ENCODE measurements at regions not wholly inside any gene's neighbourhood (a gene's known extent, or its start where the extent isn't known, plus 50 kb on each side); places are given as distances from the start of the nearest gene placed in this dataset.

DNA sequence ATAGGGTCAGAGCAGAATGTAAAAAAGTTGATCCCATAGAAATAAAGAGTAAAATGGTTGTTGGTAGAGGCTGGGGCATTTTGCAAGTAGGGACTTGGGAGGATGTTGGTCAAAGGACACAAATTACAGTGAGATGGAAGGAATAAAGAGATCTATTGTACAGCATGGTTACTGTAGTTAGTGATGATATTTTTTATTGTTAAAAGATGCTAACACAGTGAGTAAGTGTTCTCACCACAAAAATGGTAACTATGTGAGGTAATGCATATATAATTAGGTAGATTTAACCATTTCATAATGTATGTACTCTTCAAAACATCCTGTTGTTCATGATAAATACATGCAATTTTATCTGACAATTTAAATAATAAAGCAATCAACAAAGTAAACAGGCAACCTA lies 280.7 kb upstream of the MAGI2 start:
- no peaks in the 10 kb centered on the region for H3K27me3 ChIP-seq (ENCODE audit: control insufficient read depth, low read length)
- no peak overlapping the region for H3K4me2 ChIP-seq (ENCODE audit: low read length)
- H3K9me2 ChIP-seq (replicated peaks; ENCODE audit: control insufficient read depth, low read length) = no peaks in the 10 kb centered on the region
- H3K4me1 ChIP-seq (ENCODE audit: control insufficient read depth, low read length) = no peaks in the 10 kb centered on the region
- H3F3A ChIP-seq (ENCODE audit: control insufficient read depth, insufficient read depth) = no peaks in the 10 kb centered on the region
- H3K79me2 ChIP-seq (ENCODE audit: control insufficient read depth, low read length) = no peaks in the 10 kb centered on the region
- no peaks in the 10 kb centered on the region for H4K20me1 ChIP-seq (ENCODE audit: control insufficient read depth, insufficient read depth, low read depth, low read length)
- peaks cover 9% of the 10 kb centered on the region; the same call in 1 of the 2 replicates for H3K9me3 ChIP-seq (ENCODE audit: control insufficient read depth, insufficient read depth, low read length)
- no peak overlapping the region for H3K4me3 ChIP-seq (ENCODE audit: low read length)
- no peak overlapping the region for H3K27ac ChIP-seq (ENCODE audit: low read depth, low read length)
- H3K36me3 ChIP-seq (ENCODE audit: control insufficient read depth, low read length) = no peaks in the 10 kb centered on the region
- TF ChIP-seq, protein P1, sequence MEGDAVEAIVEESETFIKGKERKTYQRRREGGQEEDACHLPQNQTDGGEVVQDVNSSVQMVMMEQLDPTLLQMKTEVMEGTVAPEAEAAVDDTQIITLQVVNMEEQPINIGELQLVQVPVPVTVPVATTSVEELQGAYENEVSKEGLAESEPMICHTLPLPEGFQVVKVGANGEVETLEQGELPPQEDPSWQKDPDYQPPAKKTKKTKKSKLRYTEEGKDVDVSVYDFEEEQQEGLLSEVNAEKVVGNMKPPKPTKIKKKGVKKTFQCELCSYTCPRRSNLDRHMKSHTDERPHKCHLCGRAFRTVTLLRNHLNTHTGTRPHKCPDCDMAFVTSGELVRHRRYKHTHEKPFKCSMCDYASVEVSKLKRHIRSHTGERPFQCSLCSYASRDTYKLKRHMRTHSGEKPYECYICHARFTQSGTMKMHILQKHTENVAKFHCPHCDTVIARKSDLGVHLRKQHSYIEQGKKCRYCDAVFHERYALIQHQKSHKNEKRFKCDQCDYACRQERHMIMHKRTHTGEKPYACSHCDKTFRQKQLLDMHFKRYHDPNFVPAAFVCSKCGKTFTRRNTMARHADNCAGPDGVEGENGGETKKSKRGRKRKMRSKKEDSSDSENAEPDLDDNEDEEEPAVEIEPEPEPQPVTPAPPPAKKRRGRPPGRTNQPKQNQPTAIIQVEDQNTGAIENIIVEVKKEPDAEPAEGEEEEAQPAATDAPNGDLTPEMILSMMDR (IDR thresholded peaks at IDR 0.05; ENCODE audit: low read depth, low read length, poor library complexity, severe bottlenecking) = no peak
- TF ChIP-seq EZH2phosphoT487 (IDR thresholded peaks at IDR 0.05; ENCODE audit: borderline replicate concordance, low read length) = no peak

DNA sequence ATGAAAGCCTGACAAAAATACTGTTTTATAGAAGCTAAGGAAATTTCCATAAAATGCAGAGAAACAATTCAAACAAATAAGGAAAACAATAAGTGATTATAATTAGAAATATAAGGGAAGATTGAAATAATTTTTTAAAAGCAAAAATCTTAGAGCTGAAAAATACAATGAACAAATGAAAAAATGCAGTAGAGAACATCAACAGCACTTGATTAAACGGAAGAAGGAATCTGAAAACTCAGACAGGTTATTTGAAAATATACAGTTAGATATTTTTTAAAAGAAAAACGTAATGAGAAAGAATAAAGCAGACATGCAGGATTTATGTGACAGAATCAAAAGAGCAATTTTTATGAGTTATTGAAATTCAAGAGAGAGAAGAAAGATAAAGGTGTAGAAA lies 279.1 kb upstream of the MAGI2 start:
- Histone ChIP-seq H3K4me1 (ENCODE audit: control insufficient read depth, low read length) (no peaks in the 10 kb centered on the region), H3K9me2 (replicated peaks; ENCODE audit: control insufficient read depth, low read length) (no peaks in the 10 kb centered on the region), H3F3A (ENCODE audit: control insufficient read depth, insufficient read depth) (no peaks in the 10 kb centered on the region), H3K36me3 (ENCODE audit: control insufficient read depth, low read length) (no peaks in the 10 kb centered on the region), H3K27ac (ENCODE audit: low read depth, low read length) (no peak overlapping the region), H3K27me3 (ENCODE audit: control insufficient read depth, low read length) (no peaks in the 10 kb centered on the region), H3K9me3 (ENCODE audit: control insufficient read depth, insufficient read depth, low read length) (peaks cover 9% of the 10 kb centered on the region; the same call in 1 of the 2 replicates), H3K4me2 (ENCODE audit: low read length) (no peak overlapping the region), H4K20me1 (ENCODE audit: control insufficient read depth, insufficient read depth, low read depth, low read length) (no peaks in the 10 kb centered on the region), H3K79me2 (ENCODE audit: control insufficient read depth, low read length) (no peaks in the 10 kb centered on the region), H3K4me3 (ENCODE audit: low read length) (no peak overlapping the region)
- TF ChIP-seq EZH2phosphoT487 (IDR thresholded peaks at IDR 0.05; ENCODE audit: borderline replicate concordance, low read length) = no peak
- TF ChIP-seq, protein P1 (IDR thresholded peaks at IDR 0.05; ENCODE audit: low read depth, low read length, poor library complexity, severe bottlenecking) = no peak

DNA sequence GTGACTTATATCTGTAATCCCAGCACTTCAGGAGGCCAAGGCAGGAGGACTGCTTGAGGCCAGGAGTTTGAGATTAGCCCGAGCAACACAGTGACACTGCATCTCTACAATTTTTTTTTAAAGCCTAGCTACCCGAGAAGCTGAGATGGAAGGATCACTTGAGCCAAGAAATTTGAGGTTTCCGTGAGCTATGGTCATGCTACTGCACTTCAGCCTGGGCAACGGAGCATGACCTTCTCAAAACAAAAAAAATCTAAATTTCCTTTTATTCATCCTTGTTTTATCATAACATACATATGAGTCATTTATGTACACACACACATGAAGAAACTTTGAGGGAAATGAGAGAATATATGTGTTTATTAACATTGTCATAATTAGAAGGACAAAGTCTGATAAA lies 277.5 kb upstream of the MAGI2 start:
- H3K9me2 ChIP-seq (replicated peaks; ENCODE audit: control insufficient read depth, low read length) = no peaks in the 10 kb centered on the region
- H3K4me2 ChIP-seq (ENCODE audit: low read length) = no peak overlapping the region
- no peaks in the 10 kb centered on the region for H3K36me3 ChIP-seq (ENCODE audit: control insufficient read depth, low read length)
- H3K27me3 ChIP-seq (ENCODE audit: control insufficient read depth, low read length) = no peaks in the 10 kb centered on the region
- no peak overlapping the region for H3K4me3 ChIP-seq (ENCODE audit: low read length)
- no peaks in the 10 kb centered on the region for H3F3A ChIP-seq (ENCODE audit: control insufficient read depth, insufficient read depth)
- no peaks in the 10 kb centered on the region for H3K79me2 ChIP-seq (ENCODE audit: control insufficient read depth, low read length)
- H4K20me1 ChIP-seq (ENCODE audit: control insufficient read depth, insufficient read depth, low read depth, low read length) = no peaks in the 10 kb centered on the region
- H3K4me1 ChIP-seq (ENCODE audit: control insufficient read depth, low read length) = no peaks in the 10 kb centered on the region
- no peak for TF ChIP-seq EZH2phosphoT487 (IDR thresholded peaks at IDR 0.05; ENCODE audit: borderline replicate concordance, low read length)
- TF ChIP-seq, protein P1 (IDR thresholded peaks at IDR 0.05; ENCODE audit: low read depth, low read length, poor library complexity, severe bottlenecking) = no peak
- peaks cover 9% of the 10 kb centered on the region; the same call in 1 of the 2 replicates for H3K9me3 ChIP-seq (ENCODE audit: control insufficient read depth, insufficient read depth, low read length)
- H3K27ac ChIP-seq (ENCODE audit: low read depth, low read length) = no peak overlapping the region
